ENCODE measurements at regions not wholly inside any gene's neighbourhood (a gene's known extent, or its start where the extent isn't known, plus 50 kb on each side); places are given as distances from the start of the nearest gene placed in this dataset.

DNA sequence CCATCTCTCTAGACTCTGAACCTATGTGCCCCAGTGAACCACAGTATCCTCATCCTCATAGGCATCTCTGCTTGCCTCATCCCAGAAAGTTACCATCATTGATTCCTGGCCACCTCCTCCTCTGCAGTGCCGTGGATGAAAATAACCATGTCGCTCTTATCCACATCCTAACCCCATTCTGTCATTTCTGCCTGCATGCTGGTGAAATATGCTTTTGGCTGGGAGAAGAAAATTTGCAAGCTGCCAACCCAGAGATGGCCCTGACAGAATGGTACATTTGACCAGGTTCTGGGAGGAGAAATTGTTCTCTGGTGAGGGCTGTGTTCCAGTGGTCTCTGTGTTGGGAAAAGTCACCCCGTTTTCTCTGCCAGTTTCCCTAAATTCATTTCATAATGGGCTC lies 149.7 kb downstream of the NMUR2 start:
- TF ChIP-seq, protein P1, sequence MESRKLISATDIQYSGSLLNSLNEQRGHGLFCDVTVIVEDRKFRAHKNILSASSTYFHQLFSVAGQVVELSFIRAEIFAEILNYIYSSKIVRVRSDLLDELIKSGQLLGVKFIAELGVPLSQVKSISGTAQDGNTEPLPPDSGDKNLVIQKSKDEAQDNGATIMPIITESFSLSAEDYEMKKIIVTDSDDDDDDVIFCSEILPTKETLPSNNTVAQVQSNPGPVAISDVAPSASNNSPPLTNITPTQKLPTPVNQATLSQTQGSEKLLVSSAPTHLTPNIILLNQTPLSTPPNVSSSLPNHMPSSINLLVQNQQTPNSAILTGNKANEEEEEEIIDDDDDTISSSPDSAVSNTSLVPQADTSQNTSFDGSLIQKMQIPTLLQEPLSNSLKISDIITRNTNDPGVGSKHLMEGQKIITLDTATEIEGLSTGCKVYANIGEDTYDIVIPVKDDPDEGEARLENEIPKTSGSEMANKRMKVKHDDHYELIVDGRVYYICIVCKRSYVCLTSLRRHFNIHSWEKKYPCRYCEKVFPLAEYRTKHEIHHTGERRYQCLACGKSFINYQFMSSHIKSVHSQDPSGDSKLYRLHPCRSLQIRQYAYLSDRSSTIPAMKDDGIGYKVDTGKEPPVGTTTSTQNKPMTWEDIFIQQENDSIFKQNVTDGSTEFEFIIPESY (IDR thresholded peaks at IDR 0.05) = no peak
- TF ChIP-seq, protein P2, sequence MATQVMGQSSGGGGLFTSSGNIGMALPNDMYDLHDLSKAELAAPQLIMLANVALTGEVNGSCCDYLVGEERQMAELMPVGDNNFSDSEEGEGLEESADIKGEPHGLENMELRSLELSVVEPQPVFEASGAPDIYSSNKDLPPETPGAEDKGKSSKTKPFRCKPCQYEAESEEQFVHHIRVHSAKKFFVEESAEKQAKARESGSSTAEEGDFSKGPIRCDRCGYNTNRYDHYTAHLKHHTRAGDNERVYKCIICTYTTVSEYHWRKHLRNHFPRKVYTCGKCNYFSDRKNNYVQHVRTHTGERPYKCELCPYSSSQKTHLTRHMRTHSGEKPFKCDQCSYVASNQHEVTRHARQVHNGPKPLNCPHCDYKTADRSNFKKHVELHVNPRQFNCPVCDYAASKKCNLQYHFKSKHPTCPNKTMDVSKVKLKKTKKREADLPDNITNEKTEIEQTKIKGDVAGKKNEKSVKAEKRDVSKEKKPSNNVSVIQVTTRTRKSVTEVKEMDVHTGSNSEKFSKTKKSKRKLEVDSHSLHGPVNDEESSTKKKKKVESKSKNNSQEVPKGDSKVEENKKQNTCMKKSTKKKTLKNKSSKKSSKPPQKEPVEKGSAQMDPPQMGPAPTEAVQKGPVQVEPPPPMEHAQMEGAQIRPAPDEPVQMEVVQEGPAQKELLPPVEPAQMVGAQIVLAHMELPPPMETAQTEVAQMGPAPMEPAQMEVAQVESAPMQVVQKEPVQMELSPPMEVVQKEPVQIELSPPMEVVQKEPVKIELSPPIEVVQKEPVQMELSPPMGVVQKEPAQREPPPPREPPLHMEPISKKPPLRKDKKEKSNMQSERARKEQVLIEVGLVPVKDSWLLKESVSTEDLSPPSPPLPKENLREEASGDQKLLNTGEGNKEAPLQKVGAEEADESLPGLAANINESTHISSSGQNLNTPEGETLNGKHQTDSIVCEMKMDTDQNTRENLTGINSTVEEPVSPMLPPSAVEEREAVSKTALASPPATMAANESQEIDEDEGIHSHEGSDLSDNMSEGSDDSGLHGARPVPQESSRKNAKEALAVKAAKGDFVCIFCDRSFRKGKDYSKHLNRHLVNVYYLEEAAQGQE (IDR thresholded peaks at IDR 0.05) = no peak
- no peak for TF ChIP-seq FOXA1 (IDR thresholded peaks at IDR 0.05)
- no peak for TF ChIP-seq SP1 (IDR thresholded peaks at IDR 0.05)
- TF ChIP-seq HNF4A (conservative IDR thresholded peaks at IDR 0.05) = no peak
- TF ChIP-seq FOXA2 (IDR thresholded peaks at IDR 0.05) = no peak
- TF ChIP-seq RXRA (IDR thresholded peaks at IDR 0.05) = no peak
- no peak for TF ChIP-seq TAF1 (conservative IDR thresholded peaks at IDR 0.05)
- TF ChIP-seq NR2F2 (IDR thresholded peaks at IDR 0.05) = no peak
- TF ChIP-seq, protein P3, sequence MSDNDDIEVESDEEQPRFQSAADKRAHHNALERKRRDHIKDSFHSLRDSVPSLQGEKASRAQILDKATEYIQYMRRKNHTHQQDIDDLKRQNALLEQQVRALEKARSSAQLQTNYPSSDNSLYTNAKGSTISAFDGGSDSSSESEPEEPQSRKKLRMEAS (IDR thresholded peaks at IDR 0.05) = no peak
- no peak for TF ChIP-seq EGR1 (IDR thresholded peaks at IDR 0.05; ENCODE audit: low read depth in 2 of 2)
- TF ChIP-seq YY1 (IDR thresholded peaks at IDR 0.05) = no peak
- no peak for TF ChIP-seq HNF4G (IDR thresholded peaks at IDR 0.05)
- no peak for TF ChIP-seq GABPA (IDR thresholded peaks at IDR 0.05 in 1 of 2, conservative IDR thresholded peaks at IDR 0.05 in 1 of 2)
- TF ChIP-seq, protein P4, sequence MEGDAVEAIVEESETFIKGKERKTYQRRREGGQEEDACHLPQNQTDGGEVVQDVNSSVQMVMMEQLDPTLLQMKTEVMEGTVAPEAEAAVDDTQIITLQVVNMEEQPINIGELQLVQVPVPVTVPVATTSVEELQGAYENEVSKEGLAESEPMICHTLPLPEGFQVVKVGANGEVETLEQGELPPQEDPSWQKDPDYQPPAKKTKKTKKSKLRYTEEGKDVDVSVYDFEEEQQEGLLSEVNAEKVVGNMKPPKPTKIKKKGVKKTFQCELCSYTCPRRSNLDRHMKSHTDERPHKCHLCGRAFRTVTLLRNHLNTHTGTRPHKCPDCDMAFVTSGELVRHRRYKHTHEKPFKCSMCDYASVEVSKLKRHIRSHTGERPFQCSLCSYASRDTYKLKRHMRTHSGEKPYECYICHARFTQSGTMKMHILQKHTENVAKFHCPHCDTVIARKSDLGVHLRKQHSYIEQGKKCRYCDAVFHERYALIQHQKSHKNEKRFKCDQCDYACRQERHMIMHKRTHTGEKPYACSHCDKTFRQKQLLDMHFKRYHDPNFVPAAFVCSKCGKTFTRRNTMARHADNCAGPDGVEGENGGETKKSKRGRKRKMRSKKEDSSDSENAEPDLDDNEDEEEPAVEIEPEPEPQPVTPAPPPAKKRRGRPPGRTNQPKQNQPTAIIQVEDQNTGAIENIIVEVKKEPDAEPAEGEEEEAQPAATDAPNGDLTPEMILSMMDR (IDR thresholded peaks at IDR 0.05; ENCODE audit: low read depth, low read length, missing input control) = no peak
- TF ChIP-seq JUND (IDR thresholded peaks at IDR 0.05) = no peak
- no peak for TF ChIP-seq RAD21 (IDR thresholded peaks at IDR 0.05)
- Histone ChIP-seq H3K36me3 (ENCODE audit: control insufficient read depth in 4 of 4, insufficient read depth in 3 of 4, low read depth in 1 of 4, low read length in 3 of 4) (no peaks in the 10 kb centered on the region), H3K27ac (ENCODE audit: low read depth in 1 of 2, low read length in 2 of 2) (no peak overlapping the region), H3K27me3 (ENCODE audit: control insufficient read depth in 4 of 4, insufficient read depth in 4 of 4, low read length in 3 of 4) (peaks cover 0 to 4% (median 0%) of the 10 kb centered on the region in 4 donors), H3K9me3 (ENCODE audit: control insufficient read depth in 4 of 4, low read length in 3 of 4) (no peaks in the 10 kb centered on the region), H3K4me3 (ENCODE audit: low read depth in 1 of 3, low read length in 3 of 3) (no peak overlapping the region), H3K4me1 (ENCODE audit: control insufficient read depth in 4 of 4, insufficient read depth in 4 of 4, low read length in 3 of 4) (no peaks in the 10 kb centered on the region), H3K9ac (ENCODE audit: low read depth in 1 of 2, low read length in 2 of 2) (no peak overlapping the region)
- no peak for DNase-seq (ENCODE audit: low spot score)
- 63% methylated on average over 3 of the region's 3 CpGs for WGBS

DNA sequence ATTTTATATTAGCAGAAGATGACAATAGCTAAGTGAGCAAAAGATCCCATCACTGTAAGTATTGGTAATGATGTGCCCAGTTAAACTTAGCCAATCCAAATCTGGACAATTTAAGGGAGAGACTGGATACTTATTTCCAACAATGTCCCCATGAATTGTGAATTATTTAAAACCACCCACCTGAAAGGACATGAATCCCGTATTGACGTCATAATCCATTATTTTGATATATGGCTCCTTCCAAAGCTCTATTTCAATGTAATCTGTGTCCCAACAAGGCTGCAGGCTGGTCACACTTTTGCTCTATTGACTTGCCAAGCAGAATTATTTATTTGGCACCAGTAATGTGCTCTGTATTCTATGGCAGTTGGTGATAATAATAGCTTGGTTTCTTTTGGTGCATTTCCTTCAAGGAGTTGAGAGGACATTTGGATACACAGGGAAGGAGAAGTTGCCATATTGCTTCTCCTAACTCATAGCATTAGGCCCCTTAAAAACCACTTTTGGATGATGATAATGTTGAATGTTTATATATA lies 157.2 kb downstream of the NMUR2 start:
- no peak for DNase-seq (ENCODE audit: low spot score)
- Histone ChIP-seq H3K27me3 (ENCODE audit: control insufficient read depth in 4 of 4, insufficient read depth in 4 of 4, low read length in 3 of 4) (peaks cover 0 to under 1% (median 0%) of the 10 kb centered on the region in 4 donors), H3K9me3 (ENCODE audit: control insufficient read depth in 4 of 4, low read length in 3 of 4) (no peaks in the 10 kb centered on the region), H3K4me1 (ENCODE audit: control insufficient read depth in 4 of 4, insufficient read depth in 4 of 4, low read length in 3 of 4) (no peaks in the 10 kb centered on the region), H3K36me3 (ENCODE audit: control insufficient read depth in 4 of 4, insufficient read depth in 3 of 4, low read depth in 1 of 4, low read length in 3 of 4) (no peaks in the 10 kb centered on the region), H3K4me3 (ENCODE audit: low read depth in 1 of 3, low read length in 3 of 3) (no peak overlapping the region), H3K9ac (ENCODE audit: low read depth in 1 of 2, low read length in 2 of 2) (no peak overlapping the region), H3K27ac (ENCODE audit: low read depth in 1 of 2, low read length in 2 of 2) (no peak overlapping the region)
- 68% methylated on average over 2 of the region's 2 CpGs for WGBS
- TF ChIP-seq EGR1 (IDR thresholded peaks at IDR 0.05; ENCODE audit: low read depth in 2 of 2) (no peak), HNF4A (conservative IDR thresholded peaks at IDR 0.05) (no peak), RXRA (IDR thresholded peaks at IDR 0.05) (no peak), FOXA2 (IDR thresholded peaks at IDR 0.05) (no peak), JUND (IDR thresholded peaks at IDR 0.05) (no peak), YY1 (IDR thresholded peaks at IDR 0.05) (no peak), GABPA (IDR thresholded peaks at IDR 0.05 in 1 of 2, conservative IDR thresholded peaks at IDR 0.05 in 1 of 2) (no peak), HNF4G (IDR thresholded peaks at IDR 0.05) (no peak), FOXA1 (IDR thresholded peaks at IDR 0.05) (no peak), TAF1 (conservative IDR thresholded peaks at IDR 0.05) (no peak), NR2F2 (IDR thresholded peaks at IDR 0.05) (no peak)
- TF ChIP-seq, protein P2 (IDR thresholded peaks at IDR 0.05) = no peak
- TF ChIP-seq, protein P5, sequence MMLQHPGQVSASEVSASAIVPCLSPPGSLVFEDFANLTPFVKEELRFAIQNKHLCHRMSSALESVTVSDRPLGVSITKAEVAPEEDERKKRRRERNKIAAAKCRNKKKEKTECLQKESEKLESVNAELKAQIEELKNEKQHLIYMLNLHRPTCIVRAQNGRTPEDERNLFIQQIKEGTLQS (IDR thresholded peaks at IDR 0.05) = no peak

All from liver (tissue), 8 donors.